Loucy (cell line): ENCODE measurements at regions not wholly inside any gene's neighbourhood (a gene's known extent, or its start where the extent isn't known, plus 50 kb on each side); places are given as distances from the start of the nearest gene placed in this dataset.

ENCODE experiments used
- H2AFZ ChIP-seq: fragments of 200-600 bp; sonication (generic); 2 replicates; pipeline ENCODE4 v1.6.0; 2016; ENCODE audit warnings: antibody characterized with exemption, mild to moderate bottlenecking, low read length, moderate library complexity
- H3F3A ChIP-seq: fragments of 200-600 bp; 2 replicates; pipeline ENCODE4 v1.6.0; 2016; ENCODE audit warnings: antibody characterized with exemption, low read depth, mild to moderate bottlenecking
- H3K27me3 ChIP-seq: fragments of 200-600 bp; sonication (generic); 2 replicates; pipeline ENCODE4 v1.6.1; 2014; ENCODE audit warnings: low read length, mild to moderate bottlenecking; ENCODE audit not compliant: insufficient read depth, poor library complexity, severe bottlenecking
- H3K36me3 ChIP-seq: fragments of 200-600 bp; sonication (generic); 2 replicates; pipeline ENCODE4 v1.6.1; 2016; ENCODE audit warnings: low read length; ENCODE audit not compliant: insufficient read depth
- H3K4me1 ChIP-seq: fragments of 200-600 bp; sonication (generic); 2 replicates; pipeline ENCODE4 v1.5.1; 2014; ENCODE audit warnings: low read length, mild to moderate bottlenecking; ENCODE audit not compliant: insufficient read depth, poor library complexity, severe bottlenecking
- H3K4me2 ChIP-seq: fragments of 200-600 bp; sonication (generic); 2 replicates; pipeline ENCODE4 v1.6.0; 2014; ENCODE audit warnings: antibody characterized with exemption, low read length, low read depth, mild to moderate bottlenecking; ENCODE audit not compliant: poor library complexity, severe bottlenecking
- H3K4me3 ChIP-seq: fragments of 200-600 bp; sonication (generic); 2 replicates; pipeline ENCODE4 v1.5.1; 2014; ENCODE audit warnings: low read length, mild to moderate bottlenecking, mixed read lengths; ENCODE audit not compliant: poor library complexity, severe bottlenecking
- H3K79me2 ChIP-seq: fragments of 200-600 bp; sonication (generic); 2 replicates; pipeline ENCODE4 v1.6.1; 2014; ENCODE audit warnings: low read length; ENCODE audit not compliant: insufficient read depth
- H3K9ac ChIP-seq: fragments of 200-600 bp; sonication (generic); 2 replicates; pipeline ENCODE4 v1.6.0; 2014; ENCODE audit warnings: mild to moderate bottlenecking, low read depth, low read length, moderate library complexity; ENCODE audit not compliant: poor library complexity, severe bottlenecking
- H3K9me2 ChIP-seq: fragments of 200-600 bp; sonication (generic); replicated peaks from 2 replicates; pipeline ENCODE4 v1.6.1; 2016; ENCODE audit warnings: low read depth, low read length, mixed read lengths
- H3K9me3 ChIP-seq: fragments of 200-600 bp; sonication (generic); 2 replicates; pipeline ENCODE4 v1.6.1; 2014; ENCODE audit warnings: mild to moderate bottlenecking, antibody characterized with exemption, low read length, low read depth; ENCODE audit not compliant: insufficient read depth
- H4K20me1 ChIP-seq: fragments of 200-600 bp; sonication (generic); 2 replicates; pipeline ENCODE4 v1.6.0; 2014; ENCODE audit warnings: antibody characterized with exemption, low read length, mild to moderate bottlenecking; ENCODE audit not compliant: insufficient read depth, poor library complexity, severe bottlenecking
- CTCF ChIP-seq: fragments of 200-600 bp; sonication (generic); conservative IDR thresholded peaks from 2 replicates; pipeline ENCODE4 v1.5.1; 2014; ENCODE audit warnings: mild to moderate bottlenecking, antibody characterized with exemption, low read length
- EZH2phosphoT487 ChIP-seq: fragments of 200-600 bp; IDR thresholded peaks from 2 replicates; pipeline ENCODE4 v1.6.1; 2018; ENCODE audit warnings: antibody characterized with exemption, mild to moderate bottlenecking, moderate library complexity, borderline replicate concordance

GRCh38 chr12:63362791-63363190, 211.8 kb upstream of the AVPR1A start:
- Histone ChIP-seq H3K27me3 (no peaks in the 10 kb centered on the region), H3K9me3 (no peaks in the 10 kb centered on the region), H3K4me1 (no peaks in the 10 kb centered on the region), H4K20me1 (no peaks in the 10 kb centered on the region), H3K4me3 (no peak overlapping the region), H3K79me2 (no peaks in the 10 kb centered on the region), H3K36me3 (no peaks in the 10 kb centered on the region), H3K9me2 (no peaks in the 10 kb centered on the region), H3F3A (no peaks in the 10 kb centered on the region), H2AFZ (no peak overlapping the region), H3K9ac (no peak overlapping the region), H3K4me2 (no peak overlapping the region)
- TF ChIP-seq CTCF (no peak), EZH2phosphoT487 (no peak)

GRCh38 chr12:63362166-63362565, 211.2 kb upstream of the AVPR1A start:
- H3K36me3 ChIP-seq, result no peaks in the 10 kb centered on the region
- no peak overlapping the region for H3K9ac ChIP-seq
- H3K9me2 ChIP-seq, result no peaks in the 10 kb centered on the region
- H2AFZ ChIP-seq, result no peak overlapping the region
- H3K4me3 ChIP-seq, result no peak overlapping the region
- H4K20me1 ChIP-seq, result no peaks in the 10 kb centered on the region
- TF ChIP-seq EZH2phosphoT487, result no peak
- TF ChIP-seq CTCF, result no peak
- no peak overlapping the region for H3K4me2 ChIP-seq
- H3K4me1 ChIP-seq, result no peaks in the 10 kb centered on the region
- no peaks in the 10 kb centered on the region for H3K9me3 ChIP-seq
- no peaks in the 10 kb centered on the region for H3K27me3 ChIP-seq
- H3F3A ChIP-seq, result no peaks in the 10 kb centered on the region
- no peaks in the 10 kb centered on the region for H3K79me2 ChIP-seq

GRCh38 chr12:63354969-63355368, 204.0 kb upstream of the AVPR1A start:
- Histone ChIP-seq H3K9ac (no peak overlapping the region), H3K4me3 (no peak overlapping the region), H3F3A (no peaks in the 10 kb centered on the region), H4K20me1 (no peaks in the 10 kb centered on the region), H3K4me2 (no peak overlapping the region), H3K27me3 (no peaks in the 10 kb centered on the region), H3K9me2 (no peaks in the 10 kb centered on the region), H3K4me1 (no peaks in the 10 kb centered on the region), H3K36me3 (no peaks in the 10 kb centered on the region), H3K9me3 (no peaks in the 10 kb centered on the region), H3K79me2 (no peaks in the 10 kb centered on the region), H2AFZ (no peak overlapping the region)
- TF ChIP-seq CTCF, result no peak
- no peak for TF ChIP-seq EZH2phosphoT487
